ENCODE measurements at regions not wholly inside any gene's neighbourhood (a gene's known extent, or its start where the extent isn't known, plus 50 kb on each side); places are given as distances from the start of the nearest gene placed in this dataset.
A peak's percentile ranks its signal among the peaks of the same experiment; 100 is the strongest.
"Not testable (repeated sequence)": the region's sequence is repeated elsewhere in the genome, so short reads cannot be mapped to it uniquely, and the experiment has no call there.

- Histone ChIP-seq H3K4me1 (peaks cover 3 to 50% (median 36%) of the 10 kb centered on the region in 9 donors), H3K27me3 (no peaks in the 10 kb centered on the region), H3K27ac (peak overlapping the region in 3 of 10 donors; percentile 19 to 72 (median 26)), H3K9me3 (peaks cover 0 to 10% (median 0%) of the 10 kb centered on the region in 11 donors), H3K36me3 (peaks cover 0 to 19% (median 0%) of the 10 kb centered on the region in 9 donors), H3K4me3 (no peak overlapping the region)
- DNase-seq = no peak
- WGBS, 2 donors = 95 to 99% methylated on average over 2 of the region's 2 CpGs
- TF ChIP-seq CTCF (IDR thresholded peaks at IDR 0.05) = no peak
- intact Hi-C loops (cut with DNase I) = loop anchor here in 3 of 10 donors (10.0 kb wide), 3 partner anchors 46 to 64 kb away; no protein-coding TSS in a partner anchor
- ATAC-seq = no peak
Observed at GRCh38 chr1:183739082-183739481, 65.8 kb upstream of the RGL1 start.

GRCh38 chr1:183737916-183738315, 67.0 kb upstream of the RGL1 start:
- DNase-seq, H3K4me3 ChIP-seq, ATAC-seq, H3K9me3 ChIP-seq, H3K27ac ChIP-seq, H3K36me3 ChIP-seq, H3K27me3 ChIP-seq: not testable (repeated sequence)
- H3K4me1 ChIP-seq = peaks cover 8 to 61% (median 43%) of the 10 kb centered on the region in 9 donors
- 97 to 98% methylated on average over 7 of the region's 7 CpGs for WGBS, 2 donors
- intact Hi-C loops (cut with DNase I) = loop anchor here in 3 of 10 donors (10.0 kb wide), 3 partner anchors 47 to 63 kb away; no protein-coding TSS in a partner anchor

GRCh38 chr1:183736343-183736742, 68.6 kb upstream of the RGL1 start:
- no peak overlapping the region for H3K27ac ChIP-seq
- TF ChIP-seq CTCF (IDR thresholded peaks at IDR 0.05) = no peak
- no peaks in the 10 kb centered on the region for H3K9me3 ChIP-seq

GRCh38 chr1:183735069-183735860, 69.7 kb upstream of the RGL1 start:
- no peak for TF ChIP-seq CTCF (IDR thresholded peaks at IDR 0.05)
- no peaks in the 10 kb centered on the region for H3K27me3 ChIP-seq
- intact Hi-C loops (cut with DNase I) = loop anchor here in 3 of 10 donors (10.0 kb wide), 3 partner anchors 50 to 60 kb away; no protein-coding TSS in a partner anchor
- ATAC-seq = peak in 5 of 8 donors; percentile 4 to 29 (median 24)
- H3K27ac ChIP-seq = peak overlapping the region in 8 of 10 donors; percentile 4 to 65 (median 48)
- no peak for DNase-seq
- H3K9me3 ChIP-seq = no peaks in the 10 kb centered on the region
- H3K4me3 ChIP-seq = no peak overlapping the region
- H3K36me3 ChIP-seq = no peaks in the 10 kb centered on the region
- peaks cover 8 to 82% (median 47%) of the 10 kb centered on the region in 9 donors for H3K4me1 ChIP-seq
- WGBS, 2 donors = 36 to 45% methylated on average over 1 of the region's 1 CpG

More at GRCh38 chr1:183736343-183736742, 68.6 kb upstream of the RGL1 start:
- no peaks in the 10 kb centered on the region for H3K27me3 ChIP-seq
- ATAC-seq (no peak), DNase-seq (no peak)
- H3K4me1 ChIP-seq = peaks cover 8 to 73% (median 43%) of the 10 kb centered on the region in 9 donors
- intact Hi-C loops (cut with DNase I) = loop anchor here in 3 of 10 donors (10.0 kb wide), 3 partner anchors 48 to 62 kb away; no protein-coding TSS in a partner anchor
- no peak overlapping the region for H3K4me3 ChIP-seq
- no peaks in the 10 kb centered on the region for H3K36me3 ChIP-seq

Measured in heart right ventricle (tissue), 16 donors.